Gastroesophageal sphincter (tissue), 3 donors: ENCODE measurements at regions not wholly inside any gene's neighbourhood (a gene's known extent, or its start where the extent isn't known, plus 50 kb on each side); places are given as distances from the start of the nearest gene placed in this dataset.

ENCODE experiments used
- POLR2AphosphoS5 ChIP-seq: sonication (generic); formaldehyde crosslinking; IDR thresholded peaks from one replicate; pipeline ENCODE4 v1.6.1; 2017; ENCODE audit warnings: antibody characterized with exemption
- TF ChIP-seq, protein P1 (sequence below), 4 experiments: fragments of 200-600 bp in 2 of 4; fragments of 450-650 bp in 2 of 4; sonication (generic) in 1 of 4; IDR thresholded peaks; one replicate each; pipeline ENCODE4 v1.5.1; 2017 to 2019; ENCODE audit warnings: antibody characterized with exemption in 4 of 4, mild to moderate bottlenecking in 2 of 4, moderate library complexity in 2 of 4

DNA sequence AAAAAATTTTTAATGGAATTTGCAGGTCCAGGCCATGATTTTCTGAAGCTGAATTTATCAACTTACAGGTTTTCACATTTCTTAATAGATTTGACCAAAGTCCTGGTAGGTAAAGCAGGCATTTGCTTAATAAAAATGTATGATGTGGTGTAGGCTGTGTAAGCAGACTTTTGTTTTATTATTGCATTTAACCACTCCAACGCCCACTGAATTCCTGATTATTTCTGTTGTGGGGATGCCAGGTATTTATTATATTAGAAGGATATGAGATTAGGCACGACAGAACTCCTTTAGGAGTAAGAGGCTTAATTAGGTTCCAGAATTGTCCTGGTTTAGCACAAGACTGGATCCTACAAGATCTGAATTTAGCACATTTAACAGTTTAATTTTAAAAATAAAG is 111.1 kb downstream of the ADCYAP1 start:
- TF ChIP-seq POLR2AphosphoS5 = no peak
- TF ChIP-seq, protein P1, sequence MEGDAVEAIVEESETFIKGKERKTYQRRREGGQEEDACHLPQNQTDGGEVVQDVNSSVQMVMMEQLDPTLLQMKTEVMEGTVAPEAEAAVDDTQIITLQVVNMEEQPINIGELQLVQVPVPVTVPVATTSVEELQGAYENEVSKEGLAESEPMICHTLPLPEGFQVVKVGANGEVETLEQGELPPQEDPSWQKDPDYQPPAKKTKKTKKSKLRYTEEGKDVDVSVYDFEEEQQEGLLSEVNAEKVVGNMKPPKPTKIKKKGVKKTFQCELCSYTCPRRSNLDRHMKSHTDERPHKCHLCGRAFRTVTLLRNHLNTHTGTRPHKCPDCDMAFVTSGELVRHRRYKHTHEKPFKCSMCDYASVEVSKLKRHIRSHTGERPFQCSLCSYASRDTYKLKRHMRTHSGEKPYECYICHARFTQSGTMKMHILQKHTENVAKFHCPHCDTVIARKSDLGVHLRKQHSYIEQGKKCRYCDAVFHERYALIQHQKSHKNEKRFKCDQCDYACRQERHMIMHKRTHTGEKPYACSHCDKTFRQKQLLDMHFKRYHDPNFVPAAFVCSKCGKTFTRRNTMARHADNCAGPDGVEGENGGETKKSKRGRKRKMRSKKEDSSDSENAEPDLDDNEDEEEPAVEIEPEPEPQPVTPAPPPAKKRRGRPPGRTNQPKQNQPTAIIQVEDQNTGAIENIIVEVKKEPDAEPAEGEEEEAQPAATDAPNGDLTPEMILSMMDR (IDR thresholded peaks at IDR 0.05) = no peak
